ENCODE measurements at regions not wholly inside any gene's neighbourhood (a gene's known extent, or its start where the extent isn't known, plus 50 kb on each side); places are given as distances from the start of the nearest gene placed in this dataset.

DNA sequence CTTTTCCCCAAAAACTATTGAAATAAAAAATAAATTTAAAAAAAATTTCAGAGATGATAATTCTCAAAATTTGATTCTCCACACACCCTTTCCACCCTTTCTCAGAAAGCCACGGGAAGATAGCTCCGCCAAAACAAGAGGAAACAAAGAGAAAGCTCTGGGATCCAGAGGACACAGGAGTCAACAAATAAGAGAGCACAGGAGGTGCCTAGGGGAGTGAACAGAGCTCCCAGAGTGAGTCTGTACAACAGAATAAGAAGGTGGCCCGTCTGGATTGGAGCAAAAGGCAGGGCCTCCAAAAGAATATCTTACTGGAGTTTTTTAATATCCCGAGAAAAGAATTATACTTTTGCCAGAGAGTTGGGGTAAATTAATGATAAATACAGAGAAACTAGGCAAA is 96.3 kb upstream of the DRD2 start:
- intact Hi-C loops (cut with micrococcal nuclease; ENCODE audit: unreplicated experiment) (no loop called here), in situ Hi-C loops (cut with HindIII; ENCODE audit: low pct_unique_long_range_greater_than_20kb, low sequenced_read_pairs) (no loop called here)
- no TSS peak for BruUV-seq (replicated peaks)
- ChIA-PET POLR2A (no interaction called here), CTCF (no interaction called here)
- Histone ChIP-seq H3K36me3 (ENCODE audit: control insufficient read depth, insufficient read depth, low read length) (no peaks in the 10 kb centered on the region), H3K4me3 (ENCODE audit: low read depth in 2 of 2, low read length in 2 of 2) (no peak overlapping the region), H3K27ac (ENCODE audit: low read length) (no peak overlapping the region), H3K4me1 (ENCODE audit: control insufficient read depth, insufficient read depth, low read length) (no peaks in the 10 kb centered on the region), H3K27me3 (ENCODE audit: control insufficient read depth, insufficient read depth, low read length) (no peaks in the 10 kb centered on the region), H3K9me3 (ENCODE audit: control insufficient read depth, insufficient read depth, low read depth, low read length) (no peaks in the 10 kb centered on the region)
- TF ChIP-seq SIN3A (IDR thresholded peaks at IDR 0.05; ENCODE audit: borderline replicate concordance, insufficient read depth, low read depth, low read length) (no peak), TCF7L2 (IDR thresholded peaks at IDR 0.05; ENCODE audit: low read depth, low read length) (no peak), POLR2AphosphoS5 (IDR thresholded peaks at IDR 0.05; ENCODE audit: low read depth, low read length) (no peak)
- TF ChIP-seq, protein P1, sequence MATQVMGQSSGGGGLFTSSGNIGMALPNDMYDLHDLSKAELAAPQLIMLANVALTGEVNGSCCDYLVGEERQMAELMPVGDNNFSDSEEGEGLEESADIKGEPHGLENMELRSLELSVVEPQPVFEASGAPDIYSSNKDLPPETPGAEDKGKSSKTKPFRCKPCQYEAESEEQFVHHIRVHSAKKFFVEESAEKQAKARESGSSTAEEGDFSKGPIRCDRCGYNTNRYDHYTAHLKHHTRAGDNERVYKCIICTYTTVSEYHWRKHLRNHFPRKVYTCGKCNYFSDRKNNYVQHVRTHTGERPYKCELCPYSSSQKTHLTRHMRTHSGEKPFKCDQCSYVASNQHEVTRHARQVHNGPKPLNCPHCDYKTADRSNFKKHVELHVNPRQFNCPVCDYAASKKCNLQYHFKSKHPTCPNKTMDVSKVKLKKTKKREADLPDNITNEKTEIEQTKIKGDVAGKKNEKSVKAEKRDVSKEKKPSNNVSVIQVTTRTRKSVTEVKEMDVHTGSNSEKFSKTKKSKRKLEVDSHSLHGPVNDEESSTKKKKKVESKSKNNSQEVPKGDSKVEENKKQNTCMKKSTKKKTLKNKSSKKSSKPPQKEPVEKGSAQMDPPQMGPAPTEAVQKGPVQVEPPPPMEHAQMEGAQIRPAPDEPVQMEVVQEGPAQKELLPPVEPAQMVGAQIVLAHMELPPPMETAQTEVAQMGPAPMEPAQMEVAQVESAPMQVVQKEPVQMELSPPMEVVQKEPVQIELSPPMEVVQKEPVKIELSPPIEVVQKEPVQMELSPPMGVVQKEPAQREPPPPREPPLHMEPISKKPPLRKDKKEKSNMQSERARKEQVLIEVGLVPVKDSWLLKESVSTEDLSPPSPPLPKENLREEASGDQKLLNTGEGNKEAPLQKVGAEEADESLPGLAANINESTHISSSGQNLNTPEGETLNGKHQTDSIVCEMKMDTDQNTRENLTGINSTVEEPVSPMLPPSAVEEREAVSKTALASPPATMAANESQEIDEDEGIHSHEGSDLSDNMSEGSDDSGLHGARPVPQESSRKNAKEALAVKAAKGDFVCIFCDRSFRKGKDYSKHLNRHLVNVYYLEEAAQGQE (IDR thresholded peaks at IDR 0.05; ENCODE audit: insufficient read depth in 1 of 2, low read depth in 2 of 2, low read length in 1 of 2) = no peak
- TF ChIP-seq, protein P2, sequence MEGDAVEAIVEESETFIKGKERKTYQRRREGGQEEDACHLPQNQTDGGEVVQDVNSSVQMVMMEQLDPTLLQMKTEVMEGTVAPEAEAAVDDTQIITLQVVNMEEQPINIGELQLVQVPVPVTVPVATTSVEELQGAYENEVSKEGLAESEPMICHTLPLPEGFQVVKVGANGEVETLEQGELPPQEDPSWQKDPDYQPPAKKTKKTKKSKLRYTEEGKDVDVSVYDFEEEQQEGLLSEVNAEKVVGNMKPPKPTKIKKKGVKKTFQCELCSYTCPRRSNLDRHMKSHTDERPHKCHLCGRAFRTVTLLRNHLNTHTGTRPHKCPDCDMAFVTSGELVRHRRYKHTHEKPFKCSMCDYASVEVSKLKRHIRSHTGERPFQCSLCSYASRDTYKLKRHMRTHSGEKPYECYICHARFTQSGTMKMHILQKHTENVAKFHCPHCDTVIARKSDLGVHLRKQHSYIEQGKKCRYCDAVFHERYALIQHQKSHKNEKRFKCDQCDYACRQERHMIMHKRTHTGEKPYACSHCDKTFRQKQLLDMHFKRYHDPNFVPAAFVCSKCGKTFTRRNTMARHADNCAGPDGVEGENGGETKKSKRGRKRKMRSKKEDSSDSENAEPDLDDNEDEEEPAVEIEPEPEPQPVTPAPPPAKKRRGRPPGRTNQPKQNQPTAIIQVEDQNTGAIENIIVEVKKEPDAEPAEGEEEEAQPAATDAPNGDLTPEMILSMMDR (IDR thresholded peaks at IDR 0.05) = no peak
- DNase-seq (ENCODE audit: low read depth, low spot score) = no peak
- ATAC-seq = no peak

DNA sequence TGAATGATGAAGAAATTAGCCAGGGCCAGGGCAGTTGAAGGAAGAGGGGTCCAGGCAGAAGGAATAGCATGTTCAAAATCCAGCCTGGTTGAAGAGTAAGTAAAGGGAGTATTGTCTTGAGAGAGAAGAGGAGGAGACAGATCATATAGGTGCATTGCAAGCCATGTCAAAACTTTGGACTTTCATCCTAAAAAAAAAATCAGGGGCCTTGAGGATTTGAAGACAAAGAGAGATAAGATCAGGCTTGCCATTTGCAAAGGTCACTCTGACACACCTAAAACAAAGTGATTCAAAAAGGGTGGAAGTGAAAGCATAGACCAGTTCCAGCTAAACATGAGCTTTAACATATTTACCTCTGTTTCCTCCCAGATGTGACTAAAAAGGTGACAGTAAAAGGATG is 95.7 kb upstream of the DRD2 start:
- no peak for ATAC-seq
- no peaks in the 10 kb centered on the region for H3K9me3 ChIP-seq (ENCODE audit: control insufficient read depth, insufficient read depth, low read depth, low read length)
- POLR2A ChIA-PET = no interaction called here
- in situ Hi-C loops (cut with HindIII; ENCODE audit: low pct_unique_long_range_greater_than_20kb, low sequenced_read_pairs) = no loop called here
- H3K4me3 ChIP-seq (ENCODE audit: low read depth in 2 of 2, low read length in 2 of 2) = no peak overlapping the region
- CTCF ChIA-PET = no interaction called here
- H3K4me1 ChIP-seq (ENCODE audit: control insufficient read depth, insufficient read depth, low read length) = no peaks in the 10 kb centered on the region
- no peak for DNase-seq (ENCODE audit: low read depth, low spot score)
- intact Hi-C loops (cut with micrococcal nuclease; ENCODE audit: unreplicated experiment) = no loop called here
- H3K36me3 ChIP-seq (ENCODE audit: control insufficient read depth, insufficient read depth, low read length) = no peaks in the 10 kb centered on the region
- BruUV-seq (replicated peaks) = no TSS peak
- no peak overlapping the region for H3K27ac ChIP-seq (ENCODE audit: low read length)
- no peaks in the 10 kb centered on the region for H3K27me3 ChIP-seq (ENCODE audit: control insufficient read depth, insufficient read depth, low read length)
- TF ChIP-seq SIN3A (IDR thresholded peaks at IDR 0.05; ENCODE audit: borderline replicate concordance, insufficient read depth, low read depth, low read length) = no peak
- no peak for TF ChIP-seq POLR2AphosphoS5 (IDR thresholded peaks at IDR 0.05; ENCODE audit: low read depth, low read length)
- TF ChIP-seq TCF7L2 (IDR thresholded peaks at IDR 0.05; ENCODE audit: low read depth, low read length) = no peak
- TF ChIP-seq, protein P2 (IDR thresholded peaks at IDR 0.05) = no peak
- TF ChIP-seq, protein P1 (IDR thresholded peaks at IDR 0.05; ENCODE audit: insufficient read depth in 1 of 2, low read depth in 2 of 2, low read length in 1 of 2) = no peak
